SU-DHL-6 (cell line): ENCODE measurements at regions not wholly inside any gene's neighbourhood (a gene's known extent, or its start where the extent isn't known, plus 50 kb on each side); places are given as distances from the start of the nearest gene placed in this dataset.

Experiments
- H2AFZ ChIP-seq: fragments of 200-600 bp; sonication (generic); 2 replicates; pipeline ENCODE4 v1.6.1; 2014; ENCODE audit warnings: low read depth, mild to moderate bottlenecking, moderate library complexity, mixed read lengths, antibody characterized with exemption, low read length; ENCODE audit not compliant: severe bottlenecking
- H3F3A ChIP-seq: fragments of 200-600 bp; shearing (Covaris generic); 2 replicates; pipeline ENCODE4 v1.6.0; 2016; ENCODE audit warnings: antibody characterized with exemption, mild to moderate bottlenecking; ENCODE audit not compliant: insufficient read depth
- H3K27ac ChIP-seq: fragments of 200-600 bp; sonication (generic); 2 replicates; pipeline ENCODE4 v1.5.1; 2016; ENCODE audit warnings: low read depth, mild to moderate bottlenecking, low read length, moderate library complexity, mixed read lengths
- H3K27me3 ChIP-seq: fragments of 200-600 bp; sonication (generic), shearing (Covaris generic); 2 replicates; pipeline ENCODE4 v1.6.0; 2014; ENCODE audit warnings: mild to moderate bottlenecking, low read length
- H3K36me3 ChIP-seq: fragments of 200-600 bp; sonication (generic); 2 replicates; pipeline ENCODE4 v1.6.1; 2014; ENCODE audit warnings: mild to moderate bottlenecking, low read length, mixed read lengths
- H3K4me2 ChIP-seq: fragments of 300-600, 200-600 bp; shearing (Covaris generic), sonication (generic); 2 replicates; pipeline ENCODE4 v1.6.0; 2014; ENCODE audit warnings: low read length, low read depth, mild to moderate bottlenecking; ENCODE audit not compliant: poor library complexity, severe bottlenecking
- H3K4me3 ChIP-seq: fragments of 200-600 bp; sonication (generic); 2 replicates; pipeline ENCODE4 v1.5.1; 2014; ENCODE audit warnings: antibody characterized with exemption, low read length, mild to moderate bottlenecking, mixed read lengths; ENCODE audit not compliant: insufficient read depth, poor library complexity, severe bottlenecking
- H3K79me2 ChIP-seq: fragments of 200-600 bp; sonication (generic); 2 replicates; pipeline ENCODE4 v1.6.1; 2014; ENCODE audit warnings: mild to moderate bottlenecking, low read length, moderate library complexity; ENCODE audit not compliant: insufficient read depth
- H3K9ac ChIP-seq: fragments of 200-600 bp; sonication (generic); 2 replicates; pipeline ENCODE4 v1.7.0; 2014; ENCODE audit warnings: mild to moderate bottlenecking, low read length
- H3K9me2 ChIP-seq: fragments of 200-600 bp; sonication (generic); replicated peaks from 2 replicates; pipeline ENCODE4 v1.6.1; 2014; ENCODE audit warnings: low read length; ENCODE audit not compliant: insufficient read depth
- H3K9me3 ChIP-seq: fragments of 200-600 bp; sonication (generic); 2 replicates; pipeline ENCODE4 v1.6.1; 2014; ENCODE audit warnings: low read length, mixed read lengths; ENCODE audit not compliant: insufficient read depth
- H4K20me1 ChIP-seq: fragments of 200-600 bp; sonication (generic); 2 replicates; pipeline ENCODE4 v1.6.1; 2014; ENCODE audit warnings: low read depth, mild to moderate bottlenecking, antibody characterized with exemption, low read length, moderate library complexity, mixed read lengths
- EZH2phosphoT487 ChIP-seq: fragments of 200-600 bp; sonication (generic), shearing (Covaris generic); conservative IDR thresholded peaks from 2 replicates; pipeline ENCODE4 v1.6.1; 2018; ENCODE audit warnings: mild to moderate bottlenecking, antibody characterized with exemption, low read length, moderate library complexity, mixed read lengths
- TF ChIP-seq, protein P1 (sequence below): fragments of 200-600 bp; sonication (generic); IDR thresholded peaks from one replicate; pipeline ENCODE4 v1.5.1; 2017; ENCODE audit warnings: antibody characterized with exemption, mild to moderate bottlenecking, low read length, moderate library complexity; ENCODE audit not compliant: insufficient read depth, poor library complexity, severe bottlenecking

DNA sequence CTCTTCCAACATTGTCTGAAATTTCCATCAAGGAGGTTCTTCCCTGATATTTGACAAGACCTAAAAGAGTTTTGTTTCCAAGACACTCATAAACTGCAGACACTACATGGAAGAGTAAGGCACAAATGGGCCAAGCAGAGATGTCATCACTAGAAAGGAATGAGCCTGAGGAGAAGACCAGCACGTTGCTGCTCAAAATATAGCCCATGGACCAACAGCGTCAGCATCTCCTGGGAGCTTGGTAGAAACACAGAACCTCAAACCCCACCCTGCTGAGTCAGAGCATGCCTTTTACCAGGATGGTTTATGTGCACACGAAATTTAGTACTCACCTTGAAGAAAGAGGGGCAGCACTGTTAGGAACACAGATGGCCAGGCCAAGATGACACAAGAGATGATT is 128.7 kb upstream of the MID1 start:
- no peak overlapping the region for H3K4me3 ChIP-seq
- no peaks in the 10 kb centered on the region for H3F3A ChIP-seq
- H3K9me2 ChIP-seq: no peaks in the 10 kb centered on the region
- H2AFZ ChIP-seq: no peak overlapping the region
- no peaks in the 10 kb centered on the region for H3K27me3 ChIP-seq
- no peak overlapping the region for H3K9ac ChIP-seq
- H4K20me1 ChIP-seq: no peaks in the 10 kb centered on the region
- H3K9me3 ChIP-seq: no peaks in the 10 kb centered on the region
- H3K4me2 ChIP-seq: no peak overlapping the region
- TF ChIP-seq, protein P1, sequence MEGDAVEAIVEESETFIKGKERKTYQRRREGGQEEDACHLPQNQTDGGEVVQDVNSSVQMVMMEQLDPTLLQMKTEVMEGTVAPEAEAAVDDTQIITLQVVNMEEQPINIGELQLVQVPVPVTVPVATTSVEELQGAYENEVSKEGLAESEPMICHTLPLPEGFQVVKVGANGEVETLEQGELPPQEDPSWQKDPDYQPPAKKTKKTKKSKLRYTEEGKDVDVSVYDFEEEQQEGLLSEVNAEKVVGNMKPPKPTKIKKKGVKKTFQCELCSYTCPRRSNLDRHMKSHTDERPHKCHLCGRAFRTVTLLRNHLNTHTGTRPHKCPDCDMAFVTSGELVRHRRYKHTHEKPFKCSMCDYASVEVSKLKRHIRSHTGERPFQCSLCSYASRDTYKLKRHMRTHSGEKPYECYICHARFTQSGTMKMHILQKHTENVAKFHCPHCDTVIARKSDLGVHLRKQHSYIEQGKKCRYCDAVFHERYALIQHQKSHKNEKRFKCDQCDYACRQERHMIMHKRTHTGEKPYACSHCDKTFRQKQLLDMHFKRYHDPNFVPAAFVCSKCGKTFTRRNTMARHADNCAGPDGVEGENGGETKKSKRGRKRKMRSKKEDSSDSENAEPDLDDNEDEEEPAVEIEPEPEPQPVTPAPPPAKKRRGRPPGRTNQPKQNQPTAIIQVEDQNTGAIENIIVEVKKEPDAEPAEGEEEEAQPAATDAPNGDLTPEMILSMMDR: no peak
- TF ChIP-seq EZH2phosphoT487: no peak
- no peaks in the 10 kb centered on the region for H3K79me2 ChIP-seq
- no peaks in the 10 kb centered on the region for H3K36me3 ChIP-seq
- no peak overlapping the region for H3K27ac ChIP-seq

DNA sequence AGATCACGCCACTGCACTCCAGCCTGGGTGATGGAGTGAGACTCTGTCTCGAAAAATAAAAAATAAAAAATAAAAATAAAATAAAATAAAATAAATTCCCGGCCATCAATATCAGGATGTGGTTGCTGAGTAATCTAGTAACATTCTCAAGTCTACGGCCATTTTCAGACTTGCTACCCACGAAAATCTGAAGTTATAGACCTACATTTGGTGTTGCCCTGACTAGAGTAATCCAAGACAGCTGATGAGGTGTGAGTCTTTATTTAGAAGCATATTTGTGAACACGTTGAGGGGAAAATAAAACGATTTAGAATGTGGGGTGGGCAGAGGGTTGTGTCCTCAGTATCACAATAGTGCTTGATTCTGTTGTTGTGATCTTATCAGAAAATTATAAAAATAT is 130.2 kb upstream of the MID1 start:
- Histone ChIP-seq H3K9me2 (no peaks in the 10 kb centered on the region), H2AFZ (no peak overlapping the region), H3K4me3 (no peak overlapping the region), H3K4me2 (no peak overlapping the region), H3F3A (no peaks in the 10 kb centered on the region), H4K20me1 (no peaks in the 10 kb centered on the region), H3K36me3 (no peaks in the 10 kb centered on the region), H3K27ac (no peak overlapping the region), H3K79me2 (no peaks in the 10 kb centered on the region), H3K9me3 (no peaks in the 10 kb centered on the region), H3K9ac (no peak overlapping the region), H3K27me3 (no peaks in the 10 kb centered on the region)
- TF ChIP-seq, protein P1: no peak
- TF ChIP-seq EZH2phosphoT487: no peak

DNA sequence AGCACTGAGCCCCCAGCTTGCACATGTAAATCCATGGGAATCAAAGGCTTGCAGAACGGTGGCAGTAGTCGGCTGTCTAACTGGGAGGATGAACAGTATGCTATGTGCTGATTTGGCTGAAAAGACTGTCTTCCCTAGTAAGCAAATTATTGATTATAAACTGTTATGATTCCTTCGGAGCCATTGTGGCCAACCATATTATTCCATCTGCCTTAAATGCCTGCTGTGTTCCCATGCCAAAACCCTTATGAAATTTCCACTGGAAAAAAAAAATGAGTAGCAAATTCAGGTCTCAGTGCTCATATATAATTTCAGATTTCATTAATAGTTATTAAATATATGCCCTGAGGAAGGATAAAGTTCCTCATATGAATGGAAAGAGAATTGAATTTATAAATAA is 132.7 kb upstream of the MID1 start:
- Histone ChIP-seq H3K4me2 (no peak overlapping the region), H3K27me3 (no peaks in the 10 kb centered on the region), H3K9ac (no peak overlapping the region), H3K4me3 (no peak overlapping the region), H3F3A (no peaks in the 10 kb centered on the region), H3K27ac (no peak overlapping the region), H3K36me3 (no peaks in the 10 kb centered on the region), H2AFZ (no peak overlapping the region), H3K79me2 (no peaks in the 10 kb centered on the region), H3K9me3 (no peaks in the 10 kb centered on the region), H4K20me1 (no peaks in the 10 kb centered on the region), H3K9me2 (no peaks in the 10 kb centered on the region)
- TF ChIP-seq, protein P1: no peak
- no peak for TF ChIP-seq EZH2phosphoT487

DNA sequence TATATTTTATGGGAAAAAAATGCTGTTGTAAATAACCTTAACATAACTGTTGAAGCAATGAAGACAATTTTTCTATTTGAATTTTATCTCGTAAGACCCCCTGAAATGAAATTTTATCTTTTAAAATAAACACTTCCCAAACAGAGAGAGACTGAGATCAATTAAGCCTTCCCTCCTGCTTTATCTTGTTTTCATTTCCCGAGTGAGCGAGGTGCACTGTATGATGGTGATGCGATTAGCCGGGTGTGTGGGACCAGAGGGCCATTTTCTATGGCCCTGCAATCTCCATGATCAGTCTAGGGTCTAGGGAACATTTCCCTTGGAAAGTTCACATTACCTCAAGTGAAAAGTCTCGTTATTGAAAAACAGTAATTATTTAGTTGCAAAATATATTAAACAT is 134.1 kb upstream of the MID1 start:
- Histone ChIP-seq H3K4me2 (no peak overlapping the region), H3K27ac (no peak overlapping the region), H3K9ac (no peak overlapping the region), H3K79me2 (no peaks in the 10 kb centered on the region), H3K9me2 (no peaks in the 10 kb centered on the region), H4K20me1 (no peaks in the 10 kb centered on the region), H3F3A (no peaks in the 10 kb centered on the region), H3K4me3 (no peak overlapping the region), H3K9me3 (no peaks in the 10 kb centered on the region), H3K36me3 (no peaks in the 10 kb centered on the region), H3K27me3 (no peaks in the 10 kb centered on the region), H2AFZ (no peak overlapping the region)
- no peak for TF ChIP-seq EZH2phosphoT487
- TF ChIP-seq, protein P1: no peak
